SK-N-SH (cell line): ENCODE measurements at regions not wholly inside any gene's neighbourhood (a gene's known extent, or its start where the extent isn't known, plus 50 kb on each side); places are given as distances from the start of the nearest gene placed in this dataset.
"Not testable (repeated sequence)": the region's sequence is repeated elsewhere in the genome, so short reads cannot be mapped to it uniquely, and the experiment has no call there.

ENCODE experiments used
- CTCF ChIA-PET: fragments of 300-600, 350-600 bp; formaldehyde crosslinking; extraction: SDS; loops from one replicate; lab custom pipeline; 2021; lab: Yijun Ruan, JAX
- POLR2A ChIA-PET: fragments of 350-600 bp; sonication (Branson Sonifier 250); formaldehyde crosslinking; extraction: SDS; loops from one replicate; lab custom pipeline; 2020; ENCODE audit warnings: antibody characterized with exemption, inconsistent platforms; lab: Yijun Ruan, JAX
- DNase-seq: peaks from one replicate; pipeline ENCODE4 v3.0.0; 2012
- H2AFZ ChIP-seq: fragments of 200-600 bp; sonication (generic); 2 replicates; pipeline ENCODE4 v1.8.1; 2016; ENCODE audit warnings: antibody characterized with exemption, mild to moderate bottlenecking, low read depth
- H3F3A ChIP-seq: fragments of 200-600 bp; sonication (generic); replicated peaks from 2 replicates; pipeline ENCODE3; 2016; ENCODE audit warnings: antibody characterized with exemption, mild to moderate bottlenecking; ENCODE audit not compliant: insufficient read depth
- H3K27ac ChIP-seq, 2 experiments: fragments of 200-500 bp in 1 of 2; fragments of 200-600 bp in 1 of 2; sonication (Bioruptor generic) in 1 of 2; sonication (generic), shearing (Covaris generic) in 1 of 2; 2 replicates each; pipeline versions ENCODE4 v1.5.1 to v1.6.1; 2014 to 2016; ENCODE audit warnings: low read depth in 2 of 2, inconsistent platforms in 1 of 2, low read length in 1 of 2, mild to moderate bottlenecking in 1 of 2, mixed read lengths in 1 of 2
- H3K27me3 ChIP-seq: fragments of 200-600 bp; sonication (generic), shearing (Covaris generic); 2 replicates; pipeline ENCODE4 v1.6.1; 2016; ENCODE audit warnings: mixed run types; ENCODE audit not compliant: insufficient read depth
- H3K36me3 ChIP-seq, 2 experiments: fragments of 200-500 bp in 1 of 2; fragments of 200-600 bp in 1 of 2; sonication (Bioruptor generic) in 1 of 2; sonication (generic) in 1 of 2; replicated peaks in 1 of 2; 2 replicates each; pipeline versions ENCODE3 to v1.5.1; 2014 to 2016; ENCODE audit warnings: low read length in 1 of 2, mild to moderate bottlenecking in 1 of 2; ENCODE audit not compliant: insufficient read depth in 2 of 2, control insufficient read depth in 1 of 2
- H3K4me1 ChIP-seq, 2 experiments: fragments of 200-500 bp in 1 of 2; fragments of 200-600 bp in 1 of 2; sonication (Bioruptor generic) in 1 of 2; sonication (generic), shearing (Covaris generic) in 1 of 2; 2 replicates each; pipeline versions ENCODE4 v1.5.1 to v1.6.1; 2014 to 2016; ENCODE audit warnings: low read depth in 1 of 2, low read length in 1 of 2, mixed run types in 1 of 2; ENCODE audit not compliant: insufficient read depth in 2 of 2, control insufficient read depth in 1 of 2
- H3K4me2 ChIP-seq: fragments of 200-600 bp; sonication (generic), shearing (Covaris generic); 2 replicates; pipeline ENCODE4 v1.6.1; 2017; ENCODE audit warnings: mixed run types
- H3K4me3 ChIP-seq, 2 experiments: fragments of 200-500 bp in 1 of 2; fragments of 200-600 bp in 1 of 2; sonication (Bioruptor generic) in 1 of 2; sonication (generic), shearing (Covaris generic) in 1 of 2; 2 replicates each; pipeline versions ENCODE4 v1.5.1 to v1.8.1; 2014 to 2016; ENCODE audit warnings: low read depth in 2 of 2, inconsistent platforms in 1 of 2, low read length in 1 of 2, mild to moderate bottlenecking in 1 of 2, mixed read lengths in 1 of 2, moderate library complexity in 1 of 2
- H3K79me2 ChIP-seq: fragments of 200-600 bp; sonication (generic); 2 replicates; pipeline ENCODE4 v1.8.1; 2017; ENCODE audit warnings: mild to moderate bottlenecking; ENCODE audit not compliant: insufficient read depth
- H3K9ac ChIP-seq: fragments of 200-600 bp; sonication (generic); 2 replicates; pipeline ENCODE4 v1.6.1; 2017; ENCODE audit warnings: mixed run types
- H3K9me2 ChIP-seq: fragments of 200-600 bp; sonication (generic); 2 replicates; pipeline ENCODE4 v1.6.1; 2017; ENCODE audit warnings: mixed run types
- H3K9me3 ChIP-seq: fragments of 200-600 bp; sonication (generic); 2 replicates; pipeline ENCODE4 v1.6.1; 2017; ENCODE audit warnings: mixed run types, mild to moderate bottlenecking, moderate library complexity
- H4K20me1 ChIP-seq: fragments of 200-600 bp; sonication (generic); 2 replicates; pipeline ENCODE4 v1.6.1; 2017; ENCODE audit warnings: mild to moderate bottlenecking, mixed run types; ENCODE audit not compliant: insufficient read depth
- EZH2phosphoT487 ChIP-seq: fragments of 200-600 bp; sonication (generic); IDR thresholded peaks from 2 replicates; pipeline ENCODE4 v1.6.1; 2017; ENCODE audit warnings: low read depth, mixed run types, mild to moderate bottlenecking, antibody characterized with exemption, moderate library complexity, borderline replicate concordance
- FOXJ3 ChIP-seq: sonication (generic); formaldehyde crosslinking; IDR thresholded peaks from 2 replicates; pipeline ENCODE4 v1.5.1; 2020; ENCODE audit warnings: mild to moderate bottlenecking, missing genetic modification reagents
- FOXM1 ChIP-seq: IDR thresholded peaks from 2 replicates; pipeline ENCODE4 v1.4.0; 2012; ENCODE audit warnings: low read depth, mild to moderate bottlenecking
- GABPA ChIP-seq: IDR thresholded peaks from 2 replicates; pipeline ENCODE4 v1.4.0; 2012; ENCODE audit warnings: low read depth, mild to moderate bottlenecking
- JUND ChIP-seq: IDR thresholded peaks from 2 replicates; pipeline ENCODE4 v1.4.0; 2012
- NRF1 ChIP-seq: IDR thresholded peaks from 2 replicates; pipeline ENCODE4 v1.6.1; 2012; ENCODE audit warnings: low read depth, mild to moderate bottlenecking, low read length
- POLR2AphosphoS5 ChIP-seq: IDR thresholded peaks from 2 replicates; pipeline ENCODE4 v1.6.1; 2012; ENCODE audit warnings: low read depth, low read length
- RAD21 ChIP-seq: IDR thresholded peaks from 2 replicates; pipeline ENCODE4 v1.6.1; 2012; ENCODE audit warnings: mild to moderate bottlenecking, low read length
- RFX5 ChIP-seq: IDR thresholded peaks from 2 replicates; pipeline ENCODE4 v1.6.1; 2012; ENCODE audit warnings: mild to moderate bottlenecking, improper control_type of control experiment, low read length
- RXRA ChIP-seq: IDR thresholded peaks from 2 replicates; pipeline ENCODE4 v1.4.0; 2012; ENCODE audit warnings: low read depth, mild to moderate bottlenecking, borderline replicate concordance
- SIN3A ChIP-seq: IDR thresholded peaks from 2 replicates; pipeline ENCODE4 v1.6.1; 2012; ENCODE audit warnings: low read depth, mild to moderate bottlenecking, low read length, moderate library complexity, borderline replicate concordance
- TAF1 ChIP-seq: IDR thresholded peaks from 2 replicates; pipeline ENCODE4 v1.6.1; 2012; ENCODE audit warnings: low read depth, mild to moderate bottlenecking, low read length, moderate library complexity, borderline replicate concordance
- TCF12 ChIP-seq: IDR thresholded peaks from 2 replicates; pipeline ENCODE4 v1.4.0; 2012
- TEAD4 ChIP-seq: IDR thresholded peaks from 2 replicates; pipeline ENCODE4 v1.4.0; 2012; ENCODE audit warnings: mild to moderate bottlenecking, borderline replicate concordance; ENCODE audit not compliant: insufficient read depth
- YY1 ChIP-seq: IDR thresholded peaks from 2 replicates; pipeline ENCODE4 v1.4.0; 2012; ENCODE audit warnings: low read depth, mild to moderate bottlenecking
- WGBS: methylation state at CpG from one replicate; pipeline ENCODE4 v1.1.6; 2017; ENCODE audit warnings: low lambda C conversion rate; 5-methylcytosine and 5-hydroxymethylcytosine counted together
- TF ChIP-seq, protein P1 (sequence below): IDR thresholded peaks from 2 replicates; pipeline ENCODE4 v1.6.1; 2012; ENCODE audit warnings: mild to moderate bottlenecking, low read depth, low read length, moderate library complexity
- TF ChIP-seq, protein P2 (sequence below): IDR thresholded peaks from 2 replicates; pipeline ENCODE4 v1.4.0; 2012; ENCODE audit warnings: low read depth, borderline replicate concordance
- TF ChIP-seq, protein P3 (sequence below): IDR thresholded peaks from 2 replicates; pipeline ENCODE4 v1.4.0; 2012; ENCODE audit warnings: low read depth
- TF ChIP-seq, protein P4 (sequence below): IDR thresholded peaks from 2 replicates; pipeline ENCODE4 v1.4.0; 2012; ENCODE audit warnings: low read depth, borderline replicate concordance

GRCh38 chr10:30697806-30698205, 68.3 kb upstream of the LYZL2 start:
- no peak for DNase-seq
- no peaks in the 10 kb centered on the region for H3K27me3 ChIP-seq
- no peaks in the 10 kb centered on the region for H4K20me1 ChIP-seq
- no peak overlapping the region for H3K27ac ChIP-seq
- H3K79me2 ChIP-seq, result no peaks in the 10 kb centered on the region
- H3K4me2 ChIP-seq, result no peak overlapping the region
- no peak for TF ChIP-seq SIN3A
- TF ChIP-seq RAD21, result no peak
- TF ChIP-seq YY1, result no peak
- no peak for TF ChIP-seq TCF12
- TF ChIP-seq FOXM1, result no peak
- TF ChIP-seq JUND, result no peak
- TF ChIP-seq, protein P1, sequence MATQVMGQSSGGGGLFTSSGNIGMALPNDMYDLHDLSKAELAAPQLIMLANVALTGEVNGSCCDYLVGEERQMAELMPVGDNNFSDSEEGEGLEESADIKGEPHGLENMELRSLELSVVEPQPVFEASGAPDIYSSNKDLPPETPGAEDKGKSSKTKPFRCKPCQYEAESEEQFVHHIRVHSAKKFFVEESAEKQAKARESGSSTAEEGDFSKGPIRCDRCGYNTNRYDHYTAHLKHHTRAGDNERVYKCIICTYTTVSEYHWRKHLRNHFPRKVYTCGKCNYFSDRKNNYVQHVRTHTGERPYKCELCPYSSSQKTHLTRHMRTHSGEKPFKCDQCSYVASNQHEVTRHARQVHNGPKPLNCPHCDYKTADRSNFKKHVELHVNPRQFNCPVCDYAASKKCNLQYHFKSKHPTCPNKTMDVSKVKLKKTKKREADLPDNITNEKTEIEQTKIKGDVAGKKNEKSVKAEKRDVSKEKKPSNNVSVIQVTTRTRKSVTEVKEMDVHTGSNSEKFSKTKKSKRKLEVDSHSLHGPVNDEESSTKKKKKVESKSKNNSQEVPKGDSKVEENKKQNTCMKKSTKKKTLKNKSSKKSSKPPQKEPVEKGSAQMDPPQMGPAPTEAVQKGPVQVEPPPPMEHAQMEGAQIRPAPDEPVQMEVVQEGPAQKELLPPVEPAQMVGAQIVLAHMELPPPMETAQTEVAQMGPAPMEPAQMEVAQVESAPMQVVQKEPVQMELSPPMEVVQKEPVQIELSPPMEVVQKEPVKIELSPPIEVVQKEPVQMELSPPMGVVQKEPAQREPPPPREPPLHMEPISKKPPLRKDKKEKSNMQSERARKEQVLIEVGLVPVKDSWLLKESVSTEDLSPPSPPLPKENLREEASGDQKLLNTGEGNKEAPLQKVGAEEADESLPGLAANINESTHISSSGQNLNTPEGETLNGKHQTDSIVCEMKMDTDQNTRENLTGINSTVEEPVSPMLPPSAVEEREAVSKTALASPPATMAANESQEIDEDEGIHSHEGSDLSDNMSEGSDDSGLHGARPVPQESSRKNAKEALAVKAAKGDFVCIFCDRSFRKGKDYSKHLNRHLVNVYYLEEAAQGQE, result no peak
- TF ChIP-seq, protein P2, sequence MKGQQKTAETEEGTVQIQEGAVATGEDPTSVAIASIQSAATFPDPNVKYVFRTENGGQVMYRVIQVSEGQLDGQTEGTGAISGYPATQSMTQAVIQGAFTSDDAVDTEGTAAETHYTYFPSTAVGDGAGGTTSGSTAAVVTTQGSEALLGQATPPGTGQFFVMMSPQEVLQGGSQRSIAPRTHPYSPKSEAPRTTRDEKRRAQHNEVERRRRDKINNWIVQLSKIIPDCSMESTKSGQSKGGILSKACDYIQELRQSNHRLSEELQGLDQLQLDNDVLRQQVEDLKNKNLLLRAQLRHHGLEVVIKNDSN, result no peak
- TF ChIP-seq FOXJ3 (CRISPR knock-in tag), result no peak
- no peak for TF ChIP-seq POLR2AphosphoS5
- no peak for TF ChIP-seq RXRA
- no peak for TF ChIP-seq EZH2phosphoT487
- no peak for TF ChIP-seq GABPA
- no peak for TF ChIP-seq RFX5
- TF ChIP-seq NRF1, result no peak
- TF ChIP-seq, protein P3, sequence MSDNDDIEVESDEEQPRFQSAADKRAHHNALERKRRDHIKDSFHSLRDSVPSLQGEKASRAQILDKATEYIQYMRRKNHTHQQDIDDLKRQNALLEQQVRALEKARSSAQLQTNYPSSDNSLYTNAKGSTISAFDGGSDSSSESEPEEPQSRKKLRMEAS, result no peak
- TF ChIP-seq TAF1, result no peak
- TF ChIP-seq, protein P4, sequence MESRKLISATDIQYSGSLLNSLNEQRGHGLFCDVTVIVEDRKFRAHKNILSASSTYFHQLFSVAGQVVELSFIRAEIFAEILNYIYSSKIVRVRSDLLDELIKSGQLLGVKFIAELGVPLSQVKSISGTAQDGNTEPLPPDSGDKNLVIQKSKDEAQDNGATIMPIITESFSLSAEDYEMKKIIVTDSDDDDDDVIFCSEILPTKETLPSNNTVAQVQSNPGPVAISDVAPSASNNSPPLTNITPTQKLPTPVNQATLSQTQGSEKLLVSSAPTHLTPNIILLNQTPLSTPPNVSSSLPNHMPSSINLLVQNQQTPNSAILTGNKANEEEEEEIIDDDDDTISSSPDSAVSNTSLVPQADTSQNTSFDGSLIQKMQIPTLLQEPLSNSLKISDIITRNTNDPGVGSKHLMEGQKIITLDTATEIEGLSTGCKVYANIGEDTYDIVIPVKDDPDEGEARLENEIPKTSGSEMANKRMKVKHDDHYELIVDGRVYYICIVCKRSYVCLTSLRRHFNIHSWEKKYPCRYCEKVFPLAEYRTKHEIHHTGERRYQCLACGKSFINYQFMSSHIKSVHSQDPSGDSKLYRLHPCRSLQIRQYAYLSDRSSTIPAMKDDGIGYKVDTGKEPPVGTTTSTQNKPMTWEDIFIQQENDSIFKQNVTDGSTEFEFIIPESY, result no peak
- TF ChIP-seq TEAD4, result no peak
- TF ChIP-seq, all 33 proteins: peak for 0
- Histone ChIP-seq H3K9ac (no peak overlapping the region), H3F3A (peaks cover 6% of the 10 kb centered on the region), H3K4me1 (peaks cover 6 to 7% of the 10 kb centered on the region in 2 experiments; a peak in 3 of 4 replicates), H2AFZ (no peak overlapping the region), H3K36me3 (no peaks in the 10 kb centered on the region), H3K9me2 (no peaks in the 10 kb centered on the region), H3K4me3 (no peak overlapping the region), H3K9me3 (no peaks in the 10 kb centered on the region)
- WGBS, result 61% methylated on average over 3 of the region's 3 CpGs
- CTCF ChIA-PET, result interaction anchor here (1.0 to 3.0 kb wide), 2 partner anchors 10 to 58 kb away, joined by 3 to 16 read pairs; no protein-coding TSS in a partner anchor
- POLR2A ChIA-PET, result no interaction called here

- H3K9me2 ChIP-seq, H3K4me3 ChIP-seq, H3K27ac ChIP-seq, DNase-seq, H3K27me3 ChIP-seq, H2AFZ ChIP-seq, H3K79me2 ChIP-seq, H3K36me3 ChIP-seq, H3K4me1 ChIP-seq, H3F3A ChIP-seq, POLR2A ChIA-PET, H3K4me2 ChIP-seq, H4K20me1 ChIP-seq, H3K9me3 ChIP-seq, H3K9ac ChIP-seq: not testable (repeated sequence)
- CTCF ChIA-PET, result interaction anchor here (1.0 to 3.0 kb wide), 2 partner anchors 9 to 58 kb away, joined by 3 to 16 read pairs; no protein-coding TSS in a partner anchor
- WGBS, result 78% methylated on average over 14 of the region's 17 CpGs
These were observed 67.7 kb upstream of the LYZL2 start for GRCh38 chr10:30697221-30697620.
